Adipose tissue (tissue), 3 donors: ENCODE measurements at regions not wholly inside any gene's neighbourhood (a gene's known extent, or its start where the extent isn't known, plus 50 kb on each side); places are given as distances from the start of the nearest gene placed in this dataset.

Source experiments
- H3K27ac ChIP-seq: one replicate; pipeline ENCODE4 v1.5.1; 2013; ENCODE audit warnings: low read depth, low read length
- WGBS, 3 donors: extraction: QIAGEN DNeasy Blood & Tissue Kit; methylation state at CpG; one replicate each; pipeline ENCODE4 v1.1.7; 2013; 5-methylcytosine and 5-hydroxymethylcytosine counted together
- donor health status: healthy with polysubstance abuse.
- donor health status: Bipolar disorder and iron deficiency.
- donor health status: healthy.

DNA sequence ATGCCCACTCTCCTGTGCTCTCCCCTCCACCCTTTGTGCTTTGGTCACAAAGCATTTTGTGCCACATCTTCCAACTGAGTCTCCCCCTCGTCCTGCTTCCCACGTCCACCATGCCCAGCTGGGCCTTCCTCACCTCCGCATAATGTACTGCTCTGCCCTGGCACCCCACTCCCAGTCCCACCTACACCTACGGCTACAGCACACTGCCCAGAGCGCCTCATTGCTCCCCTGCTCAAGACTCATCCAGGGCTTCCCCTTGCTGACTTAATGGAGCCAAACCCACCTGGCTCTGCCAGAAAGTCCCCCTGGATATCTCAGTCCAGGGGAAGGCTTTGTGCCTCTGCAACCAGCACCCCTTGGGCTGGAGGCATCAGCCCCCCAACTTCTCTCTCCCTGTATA, 299.2 kb upstream of the ZMIZ1 start:
- 85 to 98% (median 97%) methylated on average over 5 of the region's 5 CpGs for WGBS, 3 donors
- no peak overlapping the region for H3K27ac ChIP-seq

DNA sequence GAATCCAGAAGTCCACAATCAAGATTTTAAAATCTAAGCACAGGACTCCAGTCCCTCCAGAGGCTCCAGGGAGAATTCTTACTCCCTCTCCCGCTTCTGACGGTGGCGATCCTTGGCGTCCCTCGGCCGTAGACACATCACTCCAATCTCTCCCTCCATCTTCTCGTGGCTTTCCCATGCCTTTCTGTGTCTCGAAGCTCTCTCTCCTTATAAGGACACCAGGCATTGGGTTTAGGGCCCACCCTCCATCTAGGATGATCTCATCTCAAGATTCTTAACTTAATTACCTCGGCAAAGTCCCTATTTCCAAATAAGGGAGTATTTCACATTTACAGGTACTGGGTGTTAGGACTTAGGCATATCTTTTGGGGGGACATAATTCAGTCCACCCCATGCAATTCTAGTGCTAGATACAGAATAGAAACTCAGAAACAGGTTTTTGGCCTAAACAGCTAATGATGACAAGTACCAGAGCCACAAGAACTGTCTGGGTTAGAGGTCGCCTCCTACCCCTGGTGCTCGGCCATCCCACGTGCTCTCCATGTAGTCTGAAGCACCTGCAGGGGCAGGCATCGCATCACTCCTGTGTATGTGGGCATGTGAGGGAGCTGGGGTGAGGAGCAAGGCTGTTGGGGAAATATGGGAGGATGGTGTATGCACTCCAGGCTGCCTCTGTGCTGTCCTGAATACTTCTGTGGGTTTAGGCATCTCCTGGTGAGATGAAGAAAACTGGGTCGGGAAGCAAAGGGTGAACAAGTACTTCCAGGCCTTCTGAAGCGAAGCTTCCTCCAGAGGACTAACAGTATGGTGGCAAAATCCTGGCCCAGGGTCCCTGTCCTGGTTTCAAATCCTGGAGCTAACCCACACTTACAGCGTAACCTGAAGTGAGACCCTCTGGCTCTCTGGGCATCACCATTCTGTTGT, 298.3 kb upstream of the ZMIZ1 start:
- H3K27ac ChIP-seq: no peak overlapping the region
- WGBS, 3 donors: 92 to 95% (median 94%) methylated on average over 16 of the region's 16 CpGs

DNA sequence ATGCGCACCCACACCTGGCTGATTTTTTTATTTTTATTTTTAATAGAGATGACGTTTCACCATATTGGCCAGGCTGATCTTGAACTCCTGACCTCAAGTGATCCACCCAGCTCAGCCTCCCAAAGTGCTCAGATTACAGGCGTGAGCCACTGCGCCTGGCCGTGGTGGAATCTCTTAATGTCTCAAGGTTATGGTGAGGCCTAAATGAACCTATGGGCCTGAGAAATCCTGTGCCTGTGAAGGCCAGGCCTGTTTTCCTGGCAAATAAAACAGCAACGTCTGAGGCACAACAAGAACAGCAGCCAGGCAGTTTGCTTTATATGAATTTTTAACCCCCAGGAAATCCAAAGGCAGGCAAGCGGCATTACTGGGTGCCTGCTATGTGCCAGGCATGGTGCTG, 297.5 kb upstream of the ZMIZ1 start:
- WGBS, 3 donors: 67 to 84% (median 78%) methylated on average over 7 of the region's 7 CpGs
- no peak overlapping the region for H3K27ac ChIP-seq

DNA sequence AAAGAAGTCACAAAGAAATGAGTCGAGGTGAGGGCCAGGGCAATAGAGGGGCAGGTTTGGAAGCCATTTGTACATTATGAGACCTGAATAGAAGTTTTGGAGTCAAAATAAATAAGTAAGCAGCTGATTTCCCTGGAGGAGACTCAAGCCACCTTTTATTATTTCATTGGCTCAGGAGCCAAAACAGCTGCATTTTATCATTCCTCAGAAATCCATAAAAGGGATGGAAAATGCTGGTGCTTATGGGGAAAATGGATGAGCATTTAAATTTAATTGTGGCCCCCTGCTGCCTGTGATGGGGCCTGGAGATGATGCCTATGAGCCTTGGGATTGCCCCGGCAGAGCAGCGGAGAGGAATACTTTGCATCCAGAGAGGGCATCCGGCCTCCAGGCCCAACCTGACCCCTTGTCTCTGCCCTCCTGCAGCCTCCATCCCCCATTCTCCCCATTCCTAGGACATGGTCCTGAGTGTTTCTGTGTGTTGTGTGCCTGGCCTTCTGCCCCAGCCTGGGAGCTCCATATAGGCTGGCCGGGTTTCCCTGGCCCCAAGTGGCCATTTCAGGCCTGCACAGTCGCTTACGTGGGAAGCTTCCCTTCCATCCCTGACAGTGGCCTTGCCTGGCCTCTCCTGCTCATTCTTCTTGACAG, 296.8 kb upstream of the ZMIZ1 start:
- 83 to 87% (median 85%) methylated on average over 7 of the region's 7 CpGs for WGBS, 3 donors
- H3K27ac ChIP-seq: no peak overlapping the region

DNA sequence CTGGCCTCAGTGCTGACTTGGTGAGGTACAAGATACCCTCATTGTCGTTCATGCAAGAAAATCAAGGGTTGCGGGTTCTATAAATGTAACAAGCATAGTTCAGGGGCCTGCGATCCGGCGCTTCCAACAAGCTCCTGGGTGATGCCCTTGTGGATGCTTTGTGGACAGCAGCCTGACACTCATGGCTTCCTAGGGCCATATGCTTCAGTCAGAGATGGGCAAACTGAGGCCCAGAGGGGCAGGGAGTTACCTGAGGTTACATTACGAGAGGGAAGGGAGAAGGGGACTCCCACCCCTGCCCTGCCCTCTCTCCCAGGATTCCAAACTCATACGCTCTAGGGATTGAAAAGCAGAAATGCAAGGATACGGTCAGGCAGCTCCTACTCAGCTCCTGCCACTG, 296.3 kb upstream of the ZMIZ1 start:
- WGBS, 3 donors: 94 to 99% (median 97%) methylated on average over 8 of the region's 8 CpGs
- H3K27ac ChIP-seq: no peak overlapping the region

DNA sequence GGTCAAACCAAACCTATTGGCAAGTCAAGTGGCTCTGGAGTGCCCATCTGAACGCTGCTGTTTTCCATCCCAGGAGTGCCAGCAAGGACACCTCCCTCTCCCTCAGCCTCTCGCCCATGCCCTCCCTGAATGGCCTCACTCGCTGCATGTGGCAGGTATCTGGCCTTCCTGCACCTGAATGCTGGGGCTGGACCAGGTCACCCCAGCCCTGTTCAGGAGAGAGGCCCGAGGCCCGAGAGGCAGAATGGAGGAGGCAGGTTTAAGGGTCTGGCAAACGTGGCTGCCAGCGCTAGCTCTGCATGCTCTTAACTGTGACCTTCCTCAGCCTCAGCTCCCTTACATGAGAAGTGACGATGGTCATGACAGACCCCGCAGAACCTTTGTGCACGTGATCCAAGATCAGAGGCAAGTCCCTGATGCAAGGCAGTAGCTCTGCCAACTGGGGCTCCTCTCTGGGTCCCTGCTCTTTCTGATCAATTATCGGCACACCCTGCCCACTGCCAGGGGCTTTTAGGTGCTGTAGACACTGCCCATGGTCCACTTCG, 295.7 kb upstream of the ZMIZ1 start:
- WGBS, 3 donors: 94 to 98% (median 95%) methylated on average over 12 of the region's 12 CpGs
- no peak overlapping the region for H3K27ac ChIP-seq

DNA sequence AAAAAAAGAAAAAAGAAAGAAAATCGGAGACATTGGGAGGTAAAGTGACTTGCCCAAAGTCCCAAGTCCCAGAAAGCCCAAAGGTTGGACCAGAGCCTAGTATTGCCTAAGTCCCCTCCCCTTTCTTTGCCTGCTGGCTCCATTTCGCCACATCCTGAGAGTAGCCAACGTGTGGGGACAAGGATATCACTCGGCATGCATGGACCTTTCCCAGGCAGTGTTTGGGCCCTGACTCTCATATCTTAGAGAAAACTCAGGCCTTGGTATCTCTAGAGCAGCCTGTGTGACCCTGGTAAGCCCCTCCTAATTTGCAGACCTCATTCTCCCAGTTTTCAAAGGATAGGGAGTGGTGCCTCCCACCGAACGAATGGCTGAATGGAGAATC, 294.2 kb upstream of the ZMIZ1 start:
- no peak overlapping the region for H3K27ac ChIP-seq
- 53 to 65% (median 54%) methylated on average over 6 of the region's 6 CpGs for WGBS, 3 donors

DNA sequence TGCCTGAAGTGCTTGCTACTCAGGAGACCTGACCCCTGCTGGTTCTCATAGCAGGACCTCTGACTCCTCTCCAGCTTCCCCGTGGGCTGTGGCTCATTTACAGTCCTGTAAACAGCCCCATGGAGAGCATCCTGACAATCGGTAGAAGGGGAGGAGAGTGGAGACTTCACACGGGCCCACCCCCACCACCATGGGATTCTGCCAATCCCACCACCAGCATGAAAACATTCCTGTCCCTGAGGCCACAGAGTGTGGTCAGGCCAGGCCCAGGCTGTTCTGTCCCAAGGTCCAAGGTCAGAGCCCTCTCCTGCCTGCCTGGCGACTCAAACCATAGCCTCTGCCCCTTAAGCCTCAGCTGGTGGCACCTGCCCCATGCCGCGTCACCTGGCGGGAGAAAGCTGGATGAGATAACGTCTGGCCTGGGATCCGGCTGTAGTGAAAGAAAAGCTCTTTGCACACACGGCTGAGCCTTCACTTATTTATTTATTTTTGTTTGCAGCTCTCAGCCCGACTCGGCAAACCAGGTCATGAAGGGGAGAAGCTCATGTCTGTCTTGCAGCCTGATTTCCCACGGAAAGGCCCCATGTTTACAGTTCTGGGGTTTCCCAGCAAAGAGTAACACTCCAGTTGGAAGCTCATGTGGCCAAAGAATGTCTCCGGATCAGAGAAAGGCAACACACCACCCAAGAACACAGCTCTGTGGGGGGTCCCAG, 293.6 kb upstream of the ZMIZ1 start:
- no peak overlapping the region for H3K27ac ChIP-seq
- 26 to 68% (median 68%) methylated on average over 14 of the region's 14 CpGs for WGBS, 3 donors

DNA sequence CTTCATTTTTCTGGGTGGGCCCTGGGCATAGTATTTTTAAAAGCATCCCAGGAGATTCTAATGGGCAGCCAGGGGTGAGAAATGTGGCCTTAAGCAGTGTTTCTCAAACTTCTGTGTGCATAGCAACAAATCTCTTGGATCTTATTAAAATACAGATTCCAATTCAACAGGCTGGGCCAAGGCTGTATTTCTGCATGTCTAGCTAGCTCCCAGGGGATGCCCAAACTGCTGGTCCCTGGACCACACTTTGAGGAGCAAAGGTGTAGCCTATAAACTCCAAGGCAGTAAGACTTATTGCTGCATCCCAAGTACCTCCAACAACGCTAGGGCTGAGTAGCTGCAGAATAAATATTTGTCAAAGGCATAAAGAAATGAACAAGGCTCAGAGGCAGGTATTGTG, 292.9 kb upstream of the ZMIZ1 start:
- no peak overlapping the region for H3K27ac ChIP-seq
- WGBS, 3 donors: 68 to 92% (median 89%) methylated on average over 1 of the region's 1 CpG

DNA sequence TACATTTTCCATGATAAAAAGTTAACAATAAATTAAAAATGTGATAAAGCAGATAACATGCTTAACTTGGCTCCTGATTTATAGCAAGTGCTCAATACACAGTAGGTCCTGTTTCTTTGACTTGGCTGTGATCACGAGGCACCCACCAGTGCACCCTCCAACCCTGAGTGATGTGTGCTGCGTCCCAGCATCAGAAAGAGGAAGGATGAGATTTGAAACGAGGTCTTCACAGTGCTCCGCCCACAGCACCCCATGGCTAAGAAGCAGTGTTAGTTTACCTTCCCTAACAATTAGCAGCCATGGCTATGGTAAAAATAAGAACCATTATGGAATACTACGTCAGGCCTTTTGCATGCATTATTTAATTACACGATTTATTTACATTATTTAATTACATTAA, 292.0 kb upstream of the ZMIZ1 start:
- WGBS, 3 donors: 65 to 81% (median 69%) methylated on average over 6 of the region's 6 CpGs
- H3K27ac ChIP-seq: no peak overlapping the region

DNA sequence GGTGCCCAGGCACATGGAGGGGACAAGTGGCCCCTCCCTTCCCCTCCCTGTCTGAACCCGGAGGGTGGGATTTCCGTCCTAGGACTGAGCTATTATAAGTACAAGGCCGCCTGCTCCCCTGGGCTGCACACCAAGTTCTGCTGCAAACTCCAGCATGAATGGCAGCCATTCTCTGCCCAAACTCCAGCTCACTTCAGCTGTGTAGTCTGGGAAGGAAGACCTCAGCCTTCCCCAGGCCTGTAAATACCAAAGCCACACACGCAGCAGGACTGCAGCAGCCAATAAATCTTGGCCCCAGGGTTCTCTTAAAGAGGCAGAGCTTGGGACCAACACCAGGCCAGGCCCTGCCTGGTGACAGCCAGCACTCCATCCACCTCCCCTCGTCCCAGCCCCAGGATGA, 291.3 kb upstream of the ZMIZ1 start:
- no peak overlapping the region for H3K27ac ChIP-seq
- WGBS, 3 donors: 47 to 63% (median 53%) methylated on average over 5 of the region's 5 CpGs

DNA sequence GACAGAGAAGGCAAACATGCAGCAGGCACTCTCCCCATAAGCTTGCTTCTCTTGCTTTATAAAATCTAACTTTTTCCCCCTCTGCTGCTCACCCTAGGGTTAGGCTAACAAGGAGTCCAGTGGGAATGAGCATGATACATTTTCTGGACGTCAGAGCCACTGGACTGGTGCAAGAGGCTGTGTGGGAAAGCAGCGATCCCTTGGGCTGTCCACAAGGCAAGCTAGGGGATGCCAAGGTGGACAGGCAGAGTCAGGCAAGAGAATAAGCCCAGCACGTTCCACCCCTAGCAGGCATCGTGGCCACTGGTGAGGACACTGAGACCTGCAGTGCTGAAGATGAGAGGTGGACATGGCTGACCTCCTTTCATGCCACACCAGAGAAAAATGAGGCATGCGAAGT, 290.9 kb upstream of the ZMIZ1 start:
- no peak overlapping the region for H3K27ac ChIP-seq
- WGBS, 3 donors: 72 to 81% (median 78%) methylated on average over 5 of the region's 5 CpGs

DNA sequence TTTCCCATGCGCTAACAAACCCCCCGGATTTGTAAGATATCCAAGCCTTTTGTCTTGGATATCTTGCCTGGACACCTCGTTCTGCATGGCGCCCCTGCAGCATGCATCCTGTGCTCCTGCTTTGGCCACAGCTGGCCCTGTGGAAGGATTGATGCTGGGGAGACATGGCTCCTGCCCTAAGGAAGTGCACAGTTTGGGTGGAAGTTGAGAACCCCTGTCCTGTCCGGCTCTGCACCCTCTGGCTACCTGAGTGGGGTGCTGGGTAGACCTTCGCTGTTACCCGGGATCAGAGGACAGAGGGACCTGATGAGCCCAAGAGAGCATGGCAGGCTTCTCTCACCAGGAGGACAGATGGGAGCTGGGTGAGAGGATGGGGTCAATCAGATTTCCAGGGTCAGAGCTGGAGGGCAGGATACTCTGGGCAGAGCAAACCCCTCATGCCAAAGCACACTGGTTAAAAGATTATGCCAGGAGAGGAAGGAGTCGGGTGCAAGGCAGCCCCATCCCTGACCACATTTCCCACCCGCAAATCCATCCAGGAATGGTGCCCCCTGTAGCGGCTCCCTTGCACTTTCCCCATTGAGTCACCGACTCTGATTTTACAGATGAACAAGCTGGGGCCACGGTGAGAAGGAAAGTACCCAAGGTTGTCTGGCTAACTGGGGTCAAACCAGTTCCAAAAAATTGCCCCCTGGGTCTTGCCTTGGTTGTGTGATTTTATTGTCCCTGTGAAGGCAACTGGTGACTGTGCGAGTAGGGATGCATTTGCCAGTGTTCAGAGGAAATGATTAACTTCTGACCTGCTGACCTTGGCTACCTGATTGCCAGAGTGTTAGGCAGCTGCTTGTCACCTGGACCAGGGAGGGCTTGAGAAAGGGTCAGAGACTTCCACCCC, 290.1 kb upstream of the ZMIZ1 start:
- 74 to 84% (median 80%) methylated on average over 13 of the region's 13 CpGs for WGBS, 3 donors
- no peak overlapping the region for H3K27ac ChIP-seq

DNA sequence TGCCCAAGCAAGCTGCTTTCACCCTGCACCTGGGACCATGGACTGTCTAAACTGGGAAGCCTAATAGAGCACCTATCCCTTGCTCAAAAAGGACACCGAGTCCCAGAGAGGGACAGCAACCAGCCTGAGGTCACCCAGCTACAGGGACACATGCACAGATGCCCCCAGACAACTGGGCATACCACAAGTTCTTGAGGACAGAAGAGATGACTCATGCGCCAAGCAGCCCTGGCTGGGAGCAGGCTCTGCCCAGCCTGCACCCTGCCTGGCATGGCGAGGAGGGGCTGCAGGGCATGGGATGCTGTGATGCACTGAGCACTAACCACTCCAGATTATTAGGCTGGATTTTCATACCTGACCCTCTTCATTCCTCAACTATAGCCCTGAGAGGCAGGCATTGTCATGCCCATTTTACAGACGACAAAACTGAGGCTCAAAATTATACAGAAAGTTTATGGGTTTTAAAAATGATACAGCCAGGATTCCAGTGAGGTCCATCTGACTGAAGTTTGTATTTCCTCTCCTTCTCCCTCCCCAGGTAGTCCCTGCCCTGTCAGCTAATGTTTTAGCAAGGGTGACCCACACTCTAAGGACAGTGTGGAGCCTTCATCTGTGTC, 289.3 kb upstream of the ZMIZ1 start:
- no peak overlapping the region for H3K27ac ChIP-seq
- WGBS, 3 donors: 71 to 99% (median 81%) methylated on average over 4 of the region's 4 CpGs

DNA sequence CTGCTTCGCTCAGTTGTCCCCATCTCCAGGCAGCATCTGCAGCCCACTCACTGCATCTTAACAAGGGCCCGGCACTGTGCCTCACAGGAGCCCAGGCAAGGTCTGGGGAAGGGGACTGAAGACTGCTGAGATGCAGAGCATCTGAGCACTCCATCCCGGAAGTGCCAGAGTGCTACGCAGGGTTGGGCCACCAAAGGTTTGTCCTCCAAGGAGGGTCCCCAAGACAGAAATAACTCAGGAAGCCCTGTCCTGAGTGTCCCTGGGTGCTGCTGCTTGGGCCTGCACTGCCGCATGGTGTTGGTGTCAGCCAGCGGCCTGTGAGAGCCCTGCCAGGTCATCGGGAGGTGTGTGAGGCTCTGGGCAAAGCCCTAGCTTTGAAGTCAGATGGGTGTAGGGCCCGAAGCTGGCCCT, 288.2 kb upstream of the ZMIZ1 start:
- H3K27ac ChIP-seq: no peak overlapping the region
- 96 to 97% (median 96%) methylated on average over 8 of the region's 8 CpGs for WGBS, 3 donors

DNA sequence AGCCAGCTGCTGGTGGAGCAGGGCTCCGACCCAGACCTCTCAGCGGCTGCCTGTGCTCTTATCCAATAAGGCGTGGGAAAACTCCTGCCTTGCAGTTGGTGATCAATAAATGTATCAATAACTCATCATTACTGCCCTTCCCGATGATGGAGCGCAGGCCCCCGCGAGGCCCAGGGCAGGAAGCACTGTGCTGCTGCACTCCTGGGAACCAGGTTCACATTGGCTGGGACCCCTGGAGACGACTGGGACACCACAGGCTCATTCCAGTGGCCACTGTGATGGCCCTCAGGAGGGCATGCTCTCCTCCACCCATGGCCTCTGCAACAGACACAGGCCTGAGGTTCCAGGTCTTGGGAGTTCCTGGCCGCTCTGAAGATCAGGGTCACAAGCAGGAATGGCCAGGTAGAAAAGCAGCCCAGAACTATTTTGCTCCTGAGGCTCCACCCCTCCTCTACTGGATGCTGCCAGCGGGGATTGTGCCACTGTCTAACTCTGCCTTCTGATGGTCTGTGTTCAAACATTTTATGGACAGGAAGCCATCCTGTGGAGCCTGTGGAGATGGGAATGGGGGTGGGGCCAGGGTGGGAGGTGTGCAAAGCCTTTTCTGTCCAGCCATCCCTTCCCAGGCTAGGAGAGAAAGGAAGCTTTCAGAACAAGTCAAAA, 287.4 kb upstream of the ZMIZ1 start:
- H3K27ac ChIP-seq: no peak overlapping the region
- WGBS, 3 donors: 88 to 93% (median 90%) methylated on average over 10 of the region's 10 CpGs

DNA sequence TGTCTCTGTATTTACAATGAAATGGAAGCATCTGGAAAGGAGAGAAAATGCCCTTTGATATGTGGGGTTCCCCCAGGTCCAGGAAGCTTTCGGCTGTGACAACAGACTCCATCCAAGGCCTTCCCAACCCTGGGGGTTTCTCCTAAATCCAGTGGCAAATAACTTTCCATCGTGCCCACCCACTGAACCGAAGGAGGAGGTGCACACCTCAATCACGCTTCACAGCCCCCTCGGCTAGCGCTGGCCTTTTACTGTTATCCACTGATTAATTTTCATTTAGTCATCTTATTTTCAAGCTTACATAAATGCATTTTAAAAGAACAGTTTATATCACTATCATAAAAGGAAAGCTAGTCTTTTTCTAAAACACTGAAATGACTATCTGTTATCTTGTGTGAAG, 286.8 kb upstream of the ZMIZ1 start:
- H3K27ac ChIP-seq: no peak overlapping the region
- WGBS, 3 donors: 89 to 96% (median 89%) methylated on average over 6 of the region's 6 CpGs
